NCI-H345 (cell line): ENCODE measurements at regions not wholly inside any gene's neighbourhood (a gene's known extent, or its start where the extent isn't known, plus 50 kb on each side); places are given as distances from the start of the nearest gene placed in this dataset.
"Not testable (repeated sequence)": the region's sequence is repeated elsewhere in the genome, so short reads cannot be mapped to it uniquely, and the experiment has no call there.

Experiments
- DNase-seq: peaks from one replicate; lab custom pipeline; 2025; lab: John Stamatoyannopoulos, UW

- no peak for DNase-seq
Measured at GRCh38 chr2:64919261-64919660, 69.9 kb upstream of the SLC1A4 start.

GRCh38 chr2:64922482-64923384, 66.5 kb upstream of the SLC1A4 start:
- no peak for DNase-seq

GRCh38 chr2:64923385-64923710, 65.9 kb upstream of the SLC1A4 start:
- no peak for DNase-seq

DNA sequence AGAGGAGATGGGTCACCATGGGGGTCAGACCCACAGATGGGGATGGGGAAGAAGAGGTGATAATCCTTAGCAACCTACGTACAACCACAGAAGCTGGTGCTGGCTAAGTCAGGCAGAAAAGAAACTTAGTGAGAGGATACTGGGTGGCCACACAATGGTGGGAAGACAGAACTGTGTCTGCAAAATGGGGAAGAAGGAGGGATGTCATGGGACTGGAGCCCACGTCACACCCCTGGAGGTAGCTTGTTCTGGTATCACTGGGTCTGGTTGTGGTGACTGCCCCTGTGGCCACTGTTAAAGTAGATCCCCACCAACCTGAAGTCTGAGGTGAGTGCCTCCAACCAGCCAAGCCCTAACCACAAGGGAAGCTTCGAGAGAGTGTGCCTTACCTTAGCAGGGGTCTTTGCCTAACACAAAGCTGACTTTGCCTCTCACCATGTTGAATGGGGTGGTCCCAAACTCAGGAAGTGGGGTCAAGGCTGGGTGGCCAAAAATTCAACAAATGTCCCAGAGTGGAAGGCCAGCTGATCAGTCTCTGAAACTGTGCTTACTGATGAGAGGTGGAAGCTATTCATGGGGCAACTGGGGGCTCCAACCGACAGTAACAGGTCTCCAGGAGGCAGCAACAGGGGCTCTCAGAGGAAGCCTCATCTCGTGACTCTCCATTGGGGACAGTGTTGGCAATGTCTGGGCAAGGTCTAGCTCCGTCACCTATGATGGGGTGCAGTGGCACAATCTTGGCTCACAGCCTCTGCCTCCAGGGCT, 64.8 kb upstream of the SLC1A4 start:
- DNase-seq, result no peak

- DNase-seq, result not testable (repeated sequence)
Measured at GRCh38 chr2:64925930-64926722, 63.1 kb upstream of the SLC1A4 start.

DNA sequence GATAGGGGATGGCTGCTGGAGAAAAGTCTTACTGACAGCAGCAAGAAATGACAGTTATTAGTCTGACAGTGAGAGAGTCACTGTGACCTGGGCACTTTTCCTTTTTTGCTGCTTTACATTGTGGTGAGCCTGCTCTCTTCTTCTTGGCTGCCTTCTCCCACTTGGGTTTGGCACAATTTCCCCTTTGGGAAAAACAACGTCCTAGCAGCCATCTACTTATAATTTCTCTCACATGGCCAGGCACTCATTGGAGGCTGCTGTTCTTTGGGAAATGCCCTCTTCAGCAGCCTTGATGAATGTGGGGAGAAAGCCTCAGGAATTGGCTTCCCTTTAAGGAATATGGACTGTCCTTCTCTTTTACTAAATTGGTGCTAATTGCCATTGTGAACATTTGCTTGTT, 60.4 kb upstream of the SLC1A4 start:
- DNase-seq, result no peak

DNA sequence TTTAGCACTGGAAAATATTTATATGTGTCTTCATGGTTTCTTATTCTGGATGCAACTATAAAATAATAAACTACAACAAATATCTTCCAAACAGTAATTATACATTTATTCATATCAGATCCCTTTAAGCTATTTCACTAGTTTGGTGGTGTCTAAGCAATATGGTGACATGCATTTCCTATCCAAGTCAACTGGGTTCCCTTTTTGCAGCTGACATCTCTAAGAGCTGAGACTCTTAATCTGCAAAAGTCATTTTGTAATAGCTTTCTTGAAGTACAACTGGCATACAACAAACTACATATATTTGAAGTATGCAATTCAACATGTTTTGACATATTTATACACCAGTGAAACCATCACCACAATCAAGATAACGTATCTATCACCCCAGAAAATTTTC, 59.9 kb upstream of the SLC1A4 start:
- no peak for DNase-seq

- DNase-seq, result no peak
Measured at GRCh38 chr2:64930258-64930671, 58.9 kb upstream of the SLC1A4 start.

- no peak for DNase-seq
Measured at GRCh38 chr2:64931246-64932115, 57.7 kb upstream of the SLC1A4 start.

- DNase-seq, result no peak
Measured at GRCh38 chr2:64932116-64932370, 57.2 kb upstream of the SLC1A4 start.

- DNase-seq, result no peak
Measured at GRCh38 chr2:64932371-64933216, 56.6 kb upstream of the SLC1A4 start.

GRCh38 chr2:64934530-64934929, 54.7 kb upstream of the SLC1A4 start:
- DNase-seq, result no peak

DNA sequence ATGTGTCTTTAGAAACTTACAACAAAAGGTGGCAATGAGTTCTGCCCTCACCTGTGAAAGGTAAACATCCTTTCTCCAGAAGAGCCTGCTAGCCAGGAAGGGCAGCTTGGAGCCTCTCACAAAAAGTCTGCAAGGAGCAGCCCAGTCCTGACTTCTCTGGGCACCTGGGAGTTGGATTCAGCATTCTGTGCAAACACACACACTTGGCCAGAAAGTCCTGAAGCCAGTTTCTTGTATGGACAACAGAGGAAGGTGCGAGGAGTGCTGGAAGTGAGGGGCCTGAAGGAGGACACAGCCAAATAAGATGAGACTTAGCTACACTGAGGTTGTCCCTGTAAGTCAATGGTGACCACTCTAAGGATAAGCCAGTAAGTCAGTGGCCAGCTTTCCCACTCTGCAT, 52.4 kb upstream of the SLC1A4 start:
- no peak for DNase-seq

DNA sequence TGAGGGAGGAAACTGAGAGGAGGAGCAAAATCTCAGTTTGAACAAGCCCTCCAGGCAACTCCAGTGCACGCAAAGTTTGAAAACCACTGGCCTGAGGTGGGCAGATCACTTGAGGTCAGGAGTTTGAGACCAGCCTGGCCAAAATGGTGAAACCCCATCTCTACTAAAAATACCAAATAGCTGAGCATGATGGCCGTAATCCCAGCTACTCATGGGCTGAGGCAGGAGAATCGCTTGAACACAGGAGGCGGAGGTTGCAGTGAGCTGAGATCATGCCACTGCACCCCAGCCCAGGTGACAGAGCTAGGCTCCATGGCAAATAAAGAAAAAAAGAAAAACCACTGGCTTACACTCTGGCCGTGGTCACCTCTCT, 51.9 kb upstream of the SLC1A4 start:
- DNase-seq, result not testable (repeated sequence)

DNA sequence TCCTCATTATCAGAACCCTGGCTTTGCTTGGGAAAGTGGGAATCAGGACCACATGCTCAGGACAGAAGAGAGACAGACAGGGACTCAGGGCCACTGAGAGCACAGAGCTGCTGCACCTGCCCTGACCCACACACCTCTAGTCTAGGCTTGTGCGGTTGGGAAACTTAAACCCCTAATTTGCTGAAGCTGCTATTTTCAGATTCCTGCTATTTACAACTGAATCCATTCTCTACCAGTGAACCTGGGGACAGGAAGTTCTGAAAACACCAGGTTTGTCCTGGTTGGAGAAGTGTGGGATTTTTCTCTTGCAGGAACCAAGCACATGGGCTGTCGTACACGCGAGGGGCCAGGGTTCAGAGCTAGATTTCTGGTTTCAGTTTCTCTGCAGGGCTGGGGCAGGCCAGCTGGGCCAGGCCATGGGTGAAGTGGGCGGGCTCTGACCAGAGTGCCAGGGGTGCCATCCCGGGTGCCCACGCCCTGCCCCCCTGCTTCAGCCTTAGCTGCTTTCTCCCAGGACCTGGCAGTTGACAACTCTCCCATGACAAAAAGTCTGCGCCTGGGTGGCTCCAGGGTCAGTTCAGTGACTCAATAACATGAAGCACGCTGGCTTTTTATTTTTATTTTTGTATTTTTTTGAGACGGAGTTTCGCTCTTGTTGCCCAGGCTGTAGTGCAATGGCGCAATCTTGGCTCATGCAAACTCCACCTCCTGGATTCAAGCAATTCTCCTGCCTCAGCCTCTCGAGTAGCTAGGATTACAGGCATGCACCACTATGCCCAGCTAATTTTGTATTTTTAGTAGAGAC, 51.3 kb upstream of the SLC1A4 start:
- no peak for DNase-seq

- DNase-seq, result no peak
Measured at GRCh38 chr2:64938607-64939285, 50.5 kb upstream of the SLC1A4 start.

GRCh38 chr2:64939332-64939917, 49.8 kb upstream of the SLC1A4 start:
- no peak for DNase-seq
